ENCODE measurements at regions not wholly inside any gene's neighbourhood (a gene's known extent, or its start where the extent isn't known, plus 50 kb on each side); places are given as distances from the start of the nearest gene placed in this dataset.

DNA sequence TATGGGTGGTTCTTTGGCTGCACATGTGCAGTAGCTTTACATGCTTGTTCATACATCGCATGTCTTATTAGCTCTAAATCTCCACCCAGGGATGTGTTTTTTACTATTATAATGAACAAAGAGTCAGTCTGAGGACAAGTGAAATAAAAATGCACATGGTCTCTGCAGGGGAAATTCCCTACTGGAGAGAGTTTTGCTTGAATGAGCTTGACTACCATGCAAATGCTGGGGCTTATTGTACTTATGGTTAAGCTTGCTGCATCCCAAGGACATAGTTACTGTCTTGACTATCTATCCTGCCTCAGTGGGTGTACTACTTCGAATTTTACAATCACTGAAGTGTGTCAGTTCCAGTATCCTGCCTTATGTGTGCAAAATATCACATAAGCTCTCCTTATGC, 362.7 kb downstream of the TDRD15 start:
- no peak overlapping the region for H3K27ac ChIP-seq
- in situ Hi-C loops (cut with MboI; ENCODE audit: low sequenced_read_pairs in 4 of 4) = no loop called here
- intact Hi-C loops (cut with DNase I; ENCODE audit: low total_unique reads) = no loop called here

GRCh38 chr2:21489080-21489479, 365.3 kb downstream of the TDRD15 start:
- Histone ChIP-seq H3K9me3 (no peaks in the 10 kb centered on the region), H3K27me3 (no peaks in the 10 kb centered on the region), H3K36me3 (no peaks in the 10 kb centered on the region), H3K4me1 (no peaks in the 10 kb centered on the region), H3K27ac (no peak overlapping the region), H3K4me3 (no peak overlapping the region)
- TF ChIP-seq, protein P1, sequence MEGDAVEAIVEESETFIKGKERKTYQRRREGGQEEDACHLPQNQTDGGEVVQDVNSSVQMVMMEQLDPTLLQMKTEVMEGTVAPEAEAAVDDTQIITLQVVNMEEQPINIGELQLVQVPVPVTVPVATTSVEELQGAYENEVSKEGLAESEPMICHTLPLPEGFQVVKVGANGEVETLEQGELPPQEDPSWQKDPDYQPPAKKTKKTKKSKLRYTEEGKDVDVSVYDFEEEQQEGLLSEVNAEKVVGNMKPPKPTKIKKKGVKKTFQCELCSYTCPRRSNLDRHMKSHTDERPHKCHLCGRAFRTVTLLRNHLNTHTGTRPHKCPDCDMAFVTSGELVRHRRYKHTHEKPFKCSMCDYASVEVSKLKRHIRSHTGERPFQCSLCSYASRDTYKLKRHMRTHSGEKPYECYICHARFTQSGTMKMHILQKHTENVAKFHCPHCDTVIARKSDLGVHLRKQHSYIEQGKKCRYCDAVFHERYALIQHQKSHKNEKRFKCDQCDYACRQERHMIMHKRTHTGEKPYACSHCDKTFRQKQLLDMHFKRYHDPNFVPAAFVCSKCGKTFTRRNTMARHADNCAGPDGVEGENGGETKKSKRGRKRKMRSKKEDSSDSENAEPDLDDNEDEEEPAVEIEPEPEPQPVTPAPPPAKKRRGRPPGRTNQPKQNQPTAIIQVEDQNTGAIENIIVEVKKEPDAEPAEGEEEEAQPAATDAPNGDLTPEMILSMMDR (IDR thresholded peaks at IDR 0.05 in 4 of 5, conservative IDR thresholded peaks at IDR 0.05 in 1 of 5) = no peak
- no peak for TF ChIP-seq POLR2A (IDR thresholded peaks at IDR 0.05)
- ATAC-seq = no peak
- intact Hi-C loops (cut with DNase I; ENCODE audit: low total_unique reads) = no loop called here
- in situ Hi-C loops (cut with MboI; ENCODE audit: low sequenced_read_pairs in 4 of 4) = no loop called here
- no peak for DNase-seq

More for the DNA sequence above, 362.7 kb downstream of the TDRD15 start:
- DNase-seq (no peak), ATAC-seq (no peak)
- Histone ChIP-seq H3K27me3 (no peaks in the 10 kb centered on the region), H3K4me1 (no peaks in the 10 kb centered on the region), H3K36me3 (no peaks in the 10 kb centered on the region), H3K9me3 (no peaks in the 10 kb centered on the region), H3K4me3 (no peak overlapping the region)
- TF ChIP-seq, protein P1 (IDR thresholded peaks at IDR 0.05 in 4 of 5, conservative IDR thresholded peaks at IDR 0.05 in 1 of 5) = no peak
- no peak for TF ChIP-seq POLR2A (IDR thresholded peaks at IDR 0.05)

GRCh38 chr2:21498016-21498415, 374.2 kb downstream of the TDRD15 start:
- in situ Hi-C loops (cut with MboI; ENCODE audit: low sequenced_read_pairs in 4 of 4) = no loop called here
- Histone ChIP-seq H3K9me3 (no peaks in the 10 kb centered on the region), H3K27me3 (no peaks in the 10 kb centered on the region), H3K27ac (no peak overlapping the region), H3K4me1 (no peaks in the 10 kb centered on the region), H3K4me3 (no peak overlapping the region), H3K36me3 (no peaks in the 10 kb centered on the region)
- intact Hi-C loops (cut with DNase I; ENCODE audit: low total_unique reads) = no loop called here
- DNase-seq (no peak), ATAC-seq (no peak)
- TF ChIP-seq POLR2A (IDR thresholded peaks at IDR 0.05) = no peak
- TF ChIP-seq, protein P1 (IDR thresholded peaks at IDR 0.05 in 4 of 5, conservative IDR thresholded peaks at IDR 0.05 in 1 of 5) = no peak

GRCh38 chr2:21500401-21500945, 376.7 kb downstream of the TDRD15 start:
- H3K36me3 ChIP-seq = no peaks in the 10 kb centered on the region
- TF ChIP-seq, protein P1 (IDR thresholded peaks at IDR 0.05 in 4 of 5, conservative IDR thresholded peaks at IDR 0.05 in 1 of 5) = no peak
- TF ChIP-seq POLR2A (IDR thresholded peaks at IDR 0.05) = no peak
- in situ Hi-C loops (cut with MboI; ENCODE audit: low sequenced_read_pairs in 4 of 4) (no loop called here), intact Hi-C loops (cut with DNase I; ENCODE audit: low total_unique reads) (no loop called here)
- H3K4me3 ChIP-seq = no peak overlapping the region
- no peak for DNase-seq
- H3K9me3 ChIP-seq = no peaks in the 10 kb centered on the region
- no peak overlapping the region for H3K27ac ChIP-seq
- no peaks in the 10 kb centered on the region for H3K27me3 ChIP-seq
- H3K4me1 ChIP-seq = no peaks in the 10 kb centered on the region
- no peak for ATAC-seq

All from gastrocnemius medialis (tissue), 4 donors.